Endothelial cell of hepatic sinusoid (primary cell): ENCODE measurements at regions not wholly inside any gene's neighbourhood (a gene's known extent, or its start where the extent isn't known, plus 50 kb on each side); places are given as distances from the start of the nearest gene placed in this dataset.
"Not testable (repeated sequence)": the region's sequence is repeated elsewhere in the genome, so short reads cannot be mapped to it uniquely, and the experiment has no call there.

Experiments used
- in situ Hi-C: cut with HindIII; loops from 2 replicates; pipeline ENCODE4 v1.10.0; 2017; ENCODE audit warnings: low sequenced_read_pairs

DNA sequence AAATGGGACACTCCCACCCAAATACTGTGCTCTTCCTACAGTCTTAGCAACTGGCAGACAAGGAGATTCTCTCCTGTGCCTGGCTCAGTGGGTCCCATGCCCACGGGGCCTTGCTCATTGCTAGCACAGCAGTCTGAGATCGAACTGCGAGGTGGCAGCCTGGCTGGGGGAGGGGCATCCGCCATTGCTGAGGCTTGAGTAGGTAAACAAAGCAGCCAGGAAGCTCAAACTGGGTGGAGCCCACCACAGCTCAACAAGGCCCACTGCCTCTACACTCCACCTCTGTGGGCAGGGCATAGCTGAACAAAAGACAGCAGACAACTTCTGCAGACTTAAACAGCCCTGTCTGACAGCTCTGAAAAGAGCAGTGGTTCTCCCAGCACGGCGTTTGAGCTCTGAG, 174.8 kb downstream of the COL12A1 start:
- in situ Hi-C loops, result not testable (repeated sequence)

- in situ Hi-C loops, result loop anchor here (5.0 kb wide), 1 partner anchor 33 kb away; no protein-coding TSS in a partner anchor
Measured at GRCh38 chr6:75029333-75029732, 176.5 kb downstream of the COL12A1 start.

GRCh38 chr6:75025371-75025770, 180.5 kb downstream of the COL12A1 start:
- in situ Hi-C loops, result loop anchor here (5.0 kb wide), 1 partner anchor 37 kb away; no protein-coding TSS in a partner anchor

DNA sequence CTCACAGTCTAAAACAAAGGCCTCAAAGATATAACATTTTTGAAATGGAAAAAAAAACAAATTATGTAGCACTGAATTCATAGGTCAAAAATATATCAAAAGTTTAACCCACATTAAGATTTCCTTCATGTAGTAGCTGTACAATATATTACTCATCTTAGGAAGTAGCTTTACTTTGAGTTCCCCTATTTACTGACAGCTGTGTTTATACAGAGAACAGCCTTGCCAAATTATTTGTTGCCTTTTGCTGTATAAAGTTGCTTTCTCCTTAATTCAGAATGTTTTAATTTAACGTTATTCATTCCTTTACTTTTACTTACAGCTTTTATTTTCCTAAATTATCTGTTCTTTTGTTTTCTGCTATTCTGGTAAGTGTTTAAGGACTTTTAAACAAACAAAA, 181.0 kb downstream of the COL12A1 start:
- in situ Hi-C loops, result loop anchor here (5.0 kb wide), 1 partner anchor 37 kb away; no protein-coding TSS in a partner anchor

- in situ Hi-C loops, result no loop called here
Measured at GRCh38 chr6:75023634-75024033, 182.2 kb downstream of the COL12A1 start.

DNA sequence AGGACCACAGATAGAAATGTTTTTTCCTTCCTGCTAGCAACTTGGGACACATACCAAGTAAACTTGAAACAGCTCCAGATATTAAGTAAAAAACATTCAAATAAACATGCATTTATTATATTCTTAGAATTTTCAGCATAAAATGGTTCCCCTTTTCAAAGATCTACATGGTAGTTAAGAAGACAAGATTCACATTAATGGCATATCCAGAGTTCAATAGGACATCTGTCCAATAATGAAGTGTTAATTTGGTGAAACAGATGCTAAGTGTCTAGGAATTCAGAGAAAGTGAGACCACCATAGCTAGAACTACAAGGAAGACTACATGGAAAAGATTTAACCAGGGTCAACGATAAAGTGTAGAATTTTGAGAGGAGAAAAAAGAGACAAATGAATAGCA, 184.9 kb downstream of the COL12A1 start:
- in situ Hi-C loops, result no loop called here

- in situ Hi-C loops, result no loop called here
Measured at GRCh38 chr6:75020376-75020775, 185.5 kb downstream of the COL12A1 start.

- in situ Hi-C loops, result no loop called here
Measured at GRCh38 chr6:75012018-75012417, 193.8 kb downstream of the COL12A1 start.

DNA sequence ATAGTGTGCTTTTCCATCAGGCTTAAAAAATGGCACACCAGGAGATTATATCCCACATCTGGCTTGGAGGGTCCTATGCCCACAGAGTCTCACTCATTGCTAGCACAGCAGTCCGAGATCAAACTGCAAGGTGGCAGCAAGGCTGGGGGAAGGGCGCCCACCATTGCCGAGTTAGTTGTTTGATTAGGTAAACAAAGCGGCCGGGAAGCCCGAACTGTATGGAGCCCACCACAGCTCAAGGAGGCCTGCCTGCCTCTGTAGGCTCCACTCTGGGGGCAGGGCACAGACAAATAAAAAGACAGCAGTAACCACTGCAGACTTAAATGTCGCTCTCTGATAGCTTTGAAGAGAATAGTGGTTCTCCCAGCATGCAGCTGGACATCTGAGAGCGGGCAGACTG, 201.9 kb downstream of the COL12A1 start:
- in situ Hi-C loops, result not testable (repeated sequence)

DNA sequence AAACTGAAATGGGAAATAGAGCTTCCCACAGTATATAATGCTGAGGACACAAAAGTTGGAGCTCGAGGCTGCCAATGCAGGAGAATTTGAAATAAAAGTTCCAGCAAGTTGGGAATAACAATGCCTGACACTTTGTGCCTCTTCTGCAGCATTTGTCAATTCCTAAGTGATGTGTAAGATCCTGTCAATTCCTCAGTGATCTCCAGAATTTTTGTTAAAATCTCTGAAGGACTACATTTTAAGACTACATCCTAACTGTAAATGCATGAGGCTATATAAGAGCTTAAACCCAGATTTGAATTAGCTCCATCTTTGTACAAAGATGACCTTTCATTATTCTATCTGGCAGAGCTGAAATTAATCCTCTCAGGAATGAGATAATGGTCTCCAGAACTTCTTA, 208.2 kb downstream of the COL12A1 start:
- in situ Hi-C loops, result no loop called here

GRCh38 chr6:74993136-74993535, 212.7 kb downstream of the COL12A1 start:
- in situ Hi-C loops, result no loop called here

- in situ Hi-C loops, result no loop called here
Measured at GRCh38 chr6:74991573-74992332, 214.1 kb downstream of the COL12A1 start.

GRCh38 chr6:74979065-74979766, 226.6 kb downstream of the COL12A1 start:
- in situ Hi-C loops, result loop anchor here (5.0 kb wide), 1 partner anchor 37 kb away; no protein-coding TSS in a partner anchor

- in situ Hi-C loops, result loop anchor here (5.0 kb wide), 1 partner anchor 34 kb away; no protein-coding TSS in a partner anchor
Measured at GRCh38 chr6:74976701-74977100, 229.2 kb downstream of the COL12A1 start.

- in situ Hi-C loops, result loop anchor here (5.0 kb wide), 1 partner anchor 34 kb away; no protein-coding TSS in a partner anchor
Measured at GRCh38 chr6:74976026-74976425, 229.8 kb downstream of the COL12A1 start.

DNA sequence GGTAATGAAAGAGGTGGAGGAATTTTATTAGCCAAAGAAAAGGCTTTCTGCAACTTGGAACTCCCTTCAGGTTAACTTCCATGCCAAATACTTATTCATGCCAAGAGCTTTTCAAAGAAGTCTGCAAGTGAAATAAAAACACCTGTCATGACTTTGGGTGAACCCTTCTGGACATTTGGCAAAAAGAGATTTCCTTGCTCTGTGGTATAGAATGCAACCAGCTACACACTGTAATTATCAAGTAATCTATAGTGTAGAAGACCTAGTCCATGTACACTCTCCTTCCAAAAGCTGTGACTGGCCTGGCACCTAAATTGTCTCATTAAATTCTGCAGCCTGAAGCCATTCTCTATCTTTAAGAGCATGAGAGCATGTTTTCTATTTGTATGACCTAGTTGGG, 232.3 kb downstream of the COL12A1 start:
- in situ Hi-C loops, result no loop called here

- in situ Hi-C loops, result no loop called here
Measured at GRCh38 chr6:74971633-74972032, 234.2 kb downstream of the COL12A1 start.

DNA sequence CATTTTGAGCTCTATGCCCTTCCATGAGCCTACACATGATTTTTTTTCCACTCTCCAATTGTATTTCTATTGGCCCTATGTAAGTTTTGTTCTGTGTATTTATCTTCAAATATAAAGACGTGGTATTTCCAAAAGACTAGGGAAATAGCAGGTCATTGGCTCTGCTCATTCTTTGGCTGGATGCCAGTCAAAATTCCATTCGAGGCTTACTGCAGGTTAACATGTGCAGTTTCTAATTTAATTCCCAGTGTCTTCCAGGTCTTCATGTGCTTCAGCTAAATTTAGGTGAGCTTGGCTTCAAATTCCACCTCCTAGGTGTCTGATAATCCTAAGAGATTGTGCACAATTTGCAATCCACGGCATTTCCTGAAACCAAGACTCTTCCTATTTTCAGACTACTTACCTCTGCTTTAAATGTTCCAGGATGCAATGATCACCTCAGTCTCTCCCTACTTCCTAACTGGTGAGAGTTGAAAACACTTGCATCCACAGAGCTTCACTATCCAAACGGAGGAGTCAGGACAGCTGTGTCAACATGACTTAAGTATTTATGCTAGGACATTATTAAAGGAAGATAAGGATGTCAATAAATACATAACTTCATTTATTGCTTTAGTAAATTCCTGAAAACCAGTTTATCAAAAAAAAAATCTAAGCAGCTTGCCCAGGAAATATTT, 236.1 kb downstream of the COL12A1 start:
- in situ Hi-C loops, result no loop called here

DNA sequence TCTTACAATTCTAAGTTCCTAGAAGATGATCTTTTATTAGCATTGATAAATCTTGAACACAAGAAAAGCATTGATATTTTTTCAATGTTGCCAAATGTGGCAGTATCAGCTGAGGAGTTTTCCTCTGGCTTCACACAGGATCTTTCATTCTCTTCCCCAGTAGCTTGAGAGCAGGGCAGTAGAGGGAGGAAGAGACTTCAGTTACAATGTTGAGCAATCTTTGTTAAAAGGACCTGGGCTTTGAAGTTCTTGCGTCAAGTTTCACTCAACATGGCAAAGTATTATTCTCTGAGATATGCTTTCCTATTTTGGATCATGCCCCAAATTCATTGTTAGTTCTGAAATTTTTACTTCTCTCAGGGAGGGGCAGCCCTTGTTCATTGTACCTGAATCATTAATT, 238.0 kb downstream of the COL12A1 start:
- in situ Hi-C loops, result no loop called here

GRCh38 chr6:74966712-74967111, 239.1 kb downstream of the COL12A1 start:
- in situ Hi-C loops, result no loop called here

- in situ Hi-C loops, result no loop called here
Measured at GRCh38 chr6:74964871-74965441, 240.9 kb downstream of the COL12A1 start.
